Prostate gland (tissue), 2 donors: ENCODE measurements at regions not wholly inside any gene's neighbourhood (a gene's known extent, or its start where the extent isn't known, plus 50 kb on each side); places are given as distances from the start of the nearest gene placed in this dataset.
"Not testable (repeated sequence)": the region's sequence is repeated elsewhere in the genome, so short reads cannot be mapped to it uniquely, and the experiment has no call there.

ENCODE experiments used
- DNase-seq: peaks from one replicate; pipeline ENCODE4 v3.0.0-alpha.2; 2019; ENCODE audit warnings: low spot score
- H3K27ac ChIP-seq, 2 donors: fragments of 200-600 bp; sonication (generic); 2 replicates each; pipeline ENCODE4 v1.5.1; 2017 to 2019
- H3K27me3 ChIP-seq: fragments of 200-600 bp; sonication (generic); replicated peaks from 2 replicates; pipeline ENCODE4 v1.5.1; 2019; ENCODE audit not compliant: insufficient read depth
- H3K36me3 ChIP-seq, 2 donors: fragments of 200-600 bp; sonication (generic); 1 replicate in 1 of 2; 2 replicates in 1 of 2; pipeline versions ENCODE4 v1.5.1 to v1.8.1; 2017 to 2019
- H3K4me1 ChIP-seq: fragments of 200-600 bp; sonication (generic); replicated peaks from 2 replicates; pipeline ENCODE4 v1.5.1; 2019
- H3K4me3 ChIP-seq, 2 donors: fragments of 200-600 bp; sonication (generic); 2 replicates each; pipeline ENCODE4 v1.5.1; 2017 to 2019
- H3K9me3 ChIP-seq: fragments of 200-600 bp; sonication (generic); 2 replicates; pipeline ENCODE4 v1.5.1; 2017
- CTCF ChIP-seq, 4 experiments: fragments of 200-600 bp in 2 of 4; fragments of 450-650 bp in 2 of 4; sonication (generic) in 2 of 4; IDR thresholded peaks; 1 replicate in 3 of 4; 2 replicates in 1 of 4; pipeline ENCODE4 v1.5.1; 2016 to 2019; ENCODE audit warnings: antibody characterized with exemption in 4 of 4, mild to moderate bottlenecking in 2 of 4, moderate library complexity in 2 of 4
- POLR2A ChIP-seq: fragments of 450-650 bp; IDR thresholded peaks from one replicate; pipeline ENCODE4 v1.6.1; 2016; ENCODE audit warnings: antibody characterized with exemption, mild to moderate bottlenecking
- POLR2AphosphoS5 ChIP-seq: sonication (generic); formaldehyde crosslinking; IDR thresholded peaks from one replicate; pipeline ENCODE4 v1.6.1; 2017; ENCODE audit warnings: antibody characterized with exemption
- WGBS: methylation state at CpG from one replicate; pipeline ENCODE4 v1.1.5; 2018; 5-methylcytosine and 5-hydroxymethylcytosine counted together
- intact Hi-C: fragments of 100-400 bp; cut with DNase I; formaldehyde crosslinking; loops from one replicate; pipeline ENCODE4 v1.14.2; 2022

DNA sequence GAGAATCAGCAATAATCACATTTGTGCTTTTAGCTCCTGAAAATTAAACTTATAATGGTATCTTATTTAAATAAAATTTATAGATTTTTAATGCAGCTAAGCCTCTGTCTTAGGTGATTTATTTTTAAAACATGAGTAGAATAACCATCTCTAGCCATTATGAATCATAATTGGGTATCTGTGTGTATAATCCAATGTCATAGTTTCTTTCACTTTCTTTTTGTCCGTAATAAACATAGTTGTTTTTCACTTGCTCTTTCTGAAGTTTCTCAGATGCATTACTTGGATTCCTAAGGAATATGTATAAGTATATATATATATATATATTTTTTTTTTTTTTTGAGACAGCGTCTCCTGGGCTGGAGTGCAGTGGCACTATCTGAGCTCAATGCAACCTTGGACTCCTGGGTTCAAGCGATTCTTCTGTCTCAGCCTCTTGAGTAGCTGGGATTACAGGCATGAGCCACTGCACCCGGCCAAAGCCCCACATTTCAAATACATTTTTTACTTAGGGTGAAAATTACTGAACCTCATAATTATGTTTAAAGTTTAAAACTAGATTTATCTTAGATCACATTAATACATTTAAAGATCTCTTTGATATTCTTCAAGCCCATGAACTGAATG, 377.1 kb downstream of the PRDM9 start:
- no peak for DNase-seq
- H3K36me3 ChIP-seq, result no peaks in the 10 kb centered on the region
- 83% methylated on average over 4 of the region's 4 CpGs for WGBS
- no peaks in the 10 kb centered on the region for H3K9me3 ChIP-seq
- no peak overlapping the region for H3K27ac ChIP-seq
- TF ChIP-seq POLR2AphosphoS5, result no peak
- TF ChIP-seq CTCF (IDR thresholded peaks at IDR 0.05), result no peak
- TF ChIP-seq POLR2A, result no peak
- no peaks in the 10 kb centered on the region for H3K27me3 ChIP-seq
- intact Hi-C loops, result no loop called here
- no peak overlapping the region for H3K4me3 ChIP-seq
- H3K4me1 ChIP-seq, result no peaks in the 10 kb centered on the region

- Histone ChIP-seq H3K4me1 (no peaks in the 10 kb centered on the region), H3K36me3 (no peaks in the 10 kb centered on the region), H3K27me3 (no peaks in the 10 kb centered on the region), H3K9me3 (no peaks in the 10 kb centered on the region), H3K4me3 (no peak overlapping the region), H3K27ac (no peak overlapping the region)
- intact Hi-C loops, result no loop called here
- 97% methylated on average over 5 of the region's 5 CpGs for WGBS
- DNase-seq, result no peak
- TF ChIP-seq POLR2AphosphoS5 (no peak), CTCF (IDR thresholded peaks at IDR 0.05) (no peak), POLR2A (no peak)
Observed at GRCh38 chr5:23893561-23893960, 386.2 kb downstream of the PRDM9 start.

DNA sequence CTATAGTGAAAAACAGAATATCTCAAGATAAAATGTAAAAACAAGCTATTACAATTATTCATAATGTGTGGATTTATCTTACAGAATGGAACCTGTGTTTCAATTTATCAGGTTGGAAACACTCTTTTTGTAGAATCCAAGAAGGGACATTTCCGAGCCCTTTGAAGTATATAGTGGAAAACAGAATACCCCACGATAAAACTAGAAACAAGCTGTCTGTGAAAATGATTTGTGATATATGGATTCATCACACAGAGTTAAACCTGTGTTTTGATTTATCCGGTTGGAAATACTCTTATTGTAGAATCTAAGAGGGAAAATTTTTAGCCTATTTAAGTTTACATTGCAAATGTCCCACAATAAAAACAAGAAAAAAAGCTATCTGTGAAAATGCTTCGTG, 388.2 kb downstream of the PRDM9 start:
- TF ChIP-seq CTCF (IDR thresholded peaks at IDR 0.05), result no peak
- no peak for TF ChIP-seq POLR2AphosphoS5
- no peak for TF ChIP-seq POLR2A
- no peaks in the 10 kb centered on the region for H3K9me3 ChIP-seq
- no peak for DNase-seq
- no peaks in the 10 kb centered on the region for H3K36me3 ChIP-seq
- intact Hi-C loops, result no loop called here
- H3K4me1 ChIP-seq, result no peaks in the 10 kb centered on the region
- H3K27me3 ChIP-seq, result no peaks in the 10 kb centered on the region
- WGBS, result 84% methylated on average over 4 of the region's 4 CpGs
- H3K4me3 ChIP-seq, result no peak overlapping the region
- no peak overlapping the region for H3K27ac ChIP-seq

DNA sequence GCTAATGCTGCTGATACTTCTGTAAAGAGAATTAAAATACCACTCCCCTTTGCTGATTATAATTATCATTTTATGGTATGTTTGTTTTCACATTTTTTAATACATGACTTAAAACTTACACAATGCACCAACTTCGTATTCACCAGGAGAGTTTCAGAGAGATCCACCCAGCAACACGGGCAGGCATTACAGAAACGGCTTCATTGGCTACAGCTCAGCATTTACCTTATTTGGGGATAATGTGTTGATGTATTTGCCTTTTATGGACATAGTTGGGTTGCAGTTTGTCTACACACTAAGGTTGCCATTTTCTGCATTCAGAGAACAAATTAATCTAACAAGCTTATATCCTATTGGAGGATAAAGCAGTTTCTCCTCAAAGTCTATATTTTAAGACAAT, 423.6 kb downstream of the PRDM9 start:
- H3K4me1 ChIP-seq, result no peaks in the 10 kb centered on the region
- no peaks in the 10 kb centered on the region for H3K27me3 ChIP-seq
- 57% methylated on average over 3 of the region's 3 CpGs for WGBS
- H3K4me3 ChIP-seq, result no peak overlapping the region
- intact Hi-C loops, result no loop called here
- H3K27ac ChIP-seq, result no peak overlapping the region
- no peak for DNase-seq
- TF ChIP-seq POLR2AphosphoS5, result no peak
- TF ChIP-seq CTCF (IDR thresholded peaks at IDR 0.05), result no peak
- TF ChIP-seq POLR2A, result no peak
- H3K36me3 ChIP-seq, result no peaks in the 10 kb centered on the region
- H3K9me3 ChIP-seq, result no peaks in the 10 kb centered on the region

GRCh38 chr5:23951261-23951928, 444.0 kb downstream of the PRDM9 start:
- intact Hi-C loops, H3K4me1 ChIP-seq, H3K9me3 ChIP-seq, H3K27me3 ChIP-seq, H3K27ac ChIP-seq, DNase-seq, H3K36me3 ChIP-seq: not testable (repeated sequence)
- H3K4me3 ChIP-seq, result peak overlapping the region in 1 of 2 donors; percentile 31
- 71% methylated on average over 47 of the region's 47 CpGs for WGBS
